Esophagus muscularis mucosa (tissue), 3 donors: ENCODE measurements at regions not wholly inside any gene's neighbourhood (a gene's known extent, or its start where the extent isn't known, plus 50 kb on each side); places are given as distances from the start of the nearest gene placed in this dataset.

Source experiments
- CTCF ChIP-seq, 3 experiments: fragments of 200-600 bp in 2 of 3; fragments of 450-650 bp in 1 of 3; sonication (generic) in 2 of 3; IDR thresholded peaks; one replicate each; pipeline ENCODE4 v1.5.1; 2017 to 2019; ENCODE audit warnings: antibody characterized with exemption in 3 of 3, mild to moderate bottlenecking in 2 of 3, moderate library complexity in 1 of 3
- POLR2A ChIP-seq: fragments of 450-650 bp; IDR thresholded peaks from one replicate; pipeline ENCODE4 v1.6.1; 2017; ENCODE audit warnings: antibody characterized with exemption, moderate library complexity, mild to moderate bottlenecking, low read depth

- TF ChIP-seq CTCF (IDR thresholded peaks at IDR 0.05) (no peak), POLR2A (no peak)
These were observed 61.0 kb upstream of the RNF32 start for GRCh38 chr7:156579566-156579965.
